BJ (cell line): ENCODE measurements at regions not wholly inside any gene's neighbourhood (a gene's known extent, or its start where the extent isn't known, plus 50 kb on each side); places are given as distances from the start of the nearest gene placed in this dataset.

Experiments
- CTCF ChIA-PET: fragments of 350-600 bp; formaldehyde crosslinking; extraction: SDS; loops from one replicate; lab custom pipeline; 2021; ENCODE audit warnings: antibody characterized with exemption, inconsistent platforms; lab: Yijun Ruan, JAX
- POLR2A ChIA-PET: fragments of 300-600 bp; sonication (Branson Sonifier 250); formaldehyde crosslinking; extraction: SDS; loops from one replicate; lab custom pipeline; 2021; ENCODE audit warnings: antibody characterized with exemption; lab: Charles Lee
- DNase-seq: peaks from one replicate; pipeline ENCODE4 v3.0.0-alpha.2; 2011; ENCODE audit warnings: low read depth
- H3K27me3 ChIP-seq: 2 replicates; pipeline ENCODE4 v1.6.0; 2011; ENCODE audit warnings: low read length; ENCODE audit not compliant: control insufficient read depth, insufficient read depth
- H3K36me3 ChIP-seq: 2 replicates; pipeline ENCODE4 v1.5.1; 2011; ENCODE audit warnings: low read length; ENCODE audit not compliant: control insufficient read depth, insufficient read depth
- H3K4me3 ChIP-seq: 2 replicates; pipeline ENCODE4 v1.5.1; 2011; ENCODE audit warnings: low read depth, mild to moderate bottlenecking, control low read depth, low read length
- TF ChIP-seq, protein P1 (sequence below): IDR thresholded peaks from 2 replicates; pipeline ENCODE4 v1.5.1; 2011; ENCODE audit warnings: low read depth, mild to moderate bottlenecking, control low read depth, inconsistent platforms, low read length, moderate library complexity; ENCODE audit not compliant: insufficient read depth

DNA sequence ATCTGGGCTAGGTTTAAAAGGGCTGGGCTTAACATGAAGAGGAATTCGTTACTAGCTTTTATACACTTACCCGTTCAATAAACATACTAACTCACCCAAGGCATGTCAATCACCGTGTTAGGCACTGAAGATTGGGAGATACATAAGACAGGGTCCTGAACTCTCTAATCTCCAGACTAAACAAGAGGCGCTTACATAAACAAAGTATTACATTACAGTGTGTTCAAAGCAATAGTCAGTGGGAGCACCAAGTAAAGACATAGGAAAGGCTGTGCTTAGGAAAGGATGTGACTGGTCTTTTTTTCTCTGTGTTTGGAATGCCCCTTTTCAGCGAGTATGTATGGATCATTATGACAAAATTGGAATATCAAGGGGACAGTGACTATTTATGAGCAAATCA, 203.6 kb upstream of the ADRA1B start:
- ChIA-PET POLR2A (no interaction called here), CTCF (interaction anchor here (1.2 kb wide), 1 partner anchor 14 kb away, joined by 4 read pairs; no protein-coding TSS in a partner anchor)
- TF ChIP-seq, protein P1, sequence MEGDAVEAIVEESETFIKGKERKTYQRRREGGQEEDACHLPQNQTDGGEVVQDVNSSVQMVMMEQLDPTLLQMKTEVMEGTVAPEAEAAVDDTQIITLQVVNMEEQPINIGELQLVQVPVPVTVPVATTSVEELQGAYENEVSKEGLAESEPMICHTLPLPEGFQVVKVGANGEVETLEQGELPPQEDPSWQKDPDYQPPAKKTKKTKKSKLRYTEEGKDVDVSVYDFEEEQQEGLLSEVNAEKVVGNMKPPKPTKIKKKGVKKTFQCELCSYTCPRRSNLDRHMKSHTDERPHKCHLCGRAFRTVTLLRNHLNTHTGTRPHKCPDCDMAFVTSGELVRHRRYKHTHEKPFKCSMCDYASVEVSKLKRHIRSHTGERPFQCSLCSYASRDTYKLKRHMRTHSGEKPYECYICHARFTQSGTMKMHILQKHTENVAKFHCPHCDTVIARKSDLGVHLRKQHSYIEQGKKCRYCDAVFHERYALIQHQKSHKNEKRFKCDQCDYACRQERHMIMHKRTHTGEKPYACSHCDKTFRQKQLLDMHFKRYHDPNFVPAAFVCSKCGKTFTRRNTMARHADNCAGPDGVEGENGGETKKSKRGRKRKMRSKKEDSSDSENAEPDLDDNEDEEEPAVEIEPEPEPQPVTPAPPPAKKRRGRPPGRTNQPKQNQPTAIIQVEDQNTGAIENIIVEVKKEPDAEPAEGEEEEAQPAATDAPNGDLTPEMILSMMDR, result no peak
- peaks cover 3% of the 10 kb centered on the region for H3K27me3 ChIP-seq
- no peak for DNase-seq
- no peaks in the 10 kb centered on the region for H3K36me3 ChIP-seq
- H3K4me3 ChIP-seq, result no peak overlapping the region

DNA sequence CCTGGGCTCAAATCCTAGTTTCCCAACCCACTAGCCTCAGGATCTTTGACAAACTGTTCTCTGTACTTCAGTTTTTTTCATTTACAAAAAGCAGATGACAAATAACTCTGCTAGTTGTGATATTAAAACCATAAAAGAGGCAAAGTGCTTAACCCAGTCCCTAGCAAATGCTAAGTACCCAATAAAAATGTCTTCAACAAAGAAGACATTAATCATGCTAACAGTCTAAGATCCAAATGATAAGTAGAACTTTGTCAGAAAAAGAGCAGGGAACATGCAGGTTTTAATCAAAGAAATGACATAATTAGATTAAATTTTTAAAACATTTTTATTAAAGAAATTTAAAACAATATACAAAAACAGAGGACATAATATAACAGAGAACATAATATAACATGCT, 203.0 kb upstream of the ADRA1B start:
- no peaks in the 10 kb centered on the region for H3K36me3 ChIP-seq
- ChIA-PET POLR2A (no interaction called here), CTCF (no interaction called here)
- no peak overlapping the region for H3K4me3 ChIP-seq
- TF ChIP-seq, protein P1, result no peak
- peaks cover 3% of the 10 kb centered on the region for H3K27me3 ChIP-seq
- no peak for DNase-seq

DNA sequence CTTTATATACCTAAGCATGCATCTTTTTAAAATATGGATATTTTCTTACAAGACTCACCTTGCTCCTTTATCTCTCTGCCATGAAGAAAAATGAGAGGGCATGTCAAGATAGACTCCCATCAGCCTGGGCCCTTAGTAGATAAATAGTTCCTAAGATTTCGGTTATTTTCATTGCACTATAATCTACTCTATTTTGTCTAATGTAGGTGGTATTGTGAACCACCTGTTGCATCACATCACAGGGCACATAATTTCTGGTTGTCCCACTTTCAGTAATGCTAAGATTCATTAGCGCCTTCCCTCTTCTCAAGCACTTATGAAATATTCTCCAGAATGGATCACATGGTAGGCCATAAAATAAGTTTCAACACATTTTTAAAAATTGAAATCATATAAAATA, 202.5 kb upstream of the ADRA1B start:
- peaks cover 3% of the 10 kb centered on the region for H3K27me3 ChIP-seq
- no peak overlapping the region for H3K4me3 ChIP-seq
- no peaks in the 10 kb centered on the region for H3K36me3 ChIP-seq
- TF ChIP-seq, protein P1, result no peak
- DNase-seq, result no peak
- CTCF ChIA-PET, result no interaction called here
- POLR2A ChIA-PET, result no interaction called here

DNA sequence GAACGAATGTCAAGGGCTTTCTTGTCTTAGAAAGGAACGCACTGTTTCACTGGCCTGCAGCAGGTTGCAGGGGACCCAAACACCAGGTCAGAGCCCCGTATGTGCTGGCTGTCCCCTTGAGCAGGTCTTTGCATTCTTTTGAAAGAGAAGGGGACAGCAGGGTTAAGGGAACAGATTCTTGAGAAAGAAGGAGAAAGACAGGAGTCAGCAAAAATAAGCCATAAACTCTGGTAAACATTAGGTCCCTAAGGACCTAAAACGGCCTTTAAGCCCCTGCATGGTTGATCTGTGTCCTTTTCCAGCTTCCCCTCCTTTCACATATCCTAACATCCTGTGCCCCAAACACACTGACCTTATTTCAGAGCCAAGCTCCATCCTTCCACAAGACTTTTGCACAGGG, 190.8 kb upstream of the ADRA1B start:
- POLR2A ChIA-PET, result no interaction called here
- Histone ChIP-seq H3K27me3 (peaks cover 1% of the 10 kb centered on the region; the same call in 1 of the 2 replicates), H3K36me3 (no peaks in the 10 kb centered on the region), H3K4me3 (no peak overlapping the region)
- TF ChIP-seq, protein P1, result no peak
- no peak for DNase-seq
- CTCF ChIA-PET, result interaction anchor here (1.3 kb wide), 1 partner anchor 9 kb away, joined by 3 read pairs; no protein-coding TSS in a partner anchor

DNA sequence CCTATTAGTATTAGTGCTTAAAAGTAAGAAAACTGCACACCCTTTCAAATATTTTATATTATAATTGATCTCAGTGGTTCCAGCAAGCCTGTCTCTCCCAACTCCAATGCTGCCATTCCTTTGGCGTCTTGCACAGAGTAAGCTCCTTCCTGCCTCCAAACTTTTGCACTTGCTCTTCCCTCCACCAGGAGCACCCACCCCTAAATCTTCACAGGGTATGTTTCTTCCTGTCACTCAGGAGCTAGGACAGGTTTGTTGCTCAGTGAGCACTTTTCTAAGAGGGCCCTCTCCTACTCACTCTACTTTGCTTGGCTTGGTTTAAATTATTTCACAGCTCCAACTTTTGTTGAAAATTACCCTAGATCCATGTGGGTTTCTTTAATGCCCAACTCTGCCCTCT, 189.1 kb upstream of the ADRA1B start:
- no peaks in the 10 kb centered on the region for H3K36me3 ChIP-seq
- ChIA-PET CTCF (interaction anchor here (0.6 to 1.1 kb wide), 3 partner anchors 23 to 129 kb away, joined by 3 read pairs; no protein-coding TSS in a partner anchor), POLR2A (interaction anchor here (0.6 kb wide), 1 partner anchor 1636 kb away, joined by 3 read pairs; no protein-coding TSS in a partner anchor)
- DNase-seq, result no peak
- H3K4me3 ChIP-seq, result no peak overlapping the region
- TF ChIP-seq, protein P1, result no peak
- peaks cover 1% of the 10 kb centered on the region; the same call in 1 of the 2 replicates for H3K27me3 ChIP-seq
